Choroid plexus epithelial cell (primary cell): ENCODE measurements at regions not wholly inside any gene's neighbourhood (a gene's known extent, or its start where the extent isn't known, plus 50 kb on each side); places are given as distances from the start of the nearest gene placed in this dataset.

Source experiments
- DNase-seq: peaks from one replicate; pipeline ENCODE4 v3.0.0-alpha.2; 2010; ENCODE audit warnings: low read depth
- H3K4me3 ChIP-seq: 2 replicates; pipeline ENCODE4 v1.5.1; 2011; ENCODE audit warnings: low read depth, mild to moderate bottlenecking, control low read depth, low read length, moderate library complexity
- CTCF ChIP-seq: conservative IDR thresholded peaks from 2 replicates; pipeline ENCODE4 v1.5.1; 2011; ENCODE audit warnings: low read depth, mild to moderate bottlenecking, control low read depth, inconsistent platforms, low read length, moderate library complexity

- TF ChIP-seq CTCF: no peak
- H3K4me3 ChIP-seq: no peak overlapping the region
- no peak for DNase-seq
These were observed 323.5 kb downstream of the TLE4 start for GRCh38 chr9:79895232-79895631.

GRCh38 chr9:79889369-79889768 lies 317.6 kb downstream of the TLE4 start:
- no peak for DNase-seq
- no peak for TF ChIP-seq CTCF
- no peak overlapping the region for H3K4me3 ChIP-seq

GRCh38 chr9:79885093-79885857 lies 313.5 kb downstream of the TLE4 start:
- TF ChIP-seq CTCF: no peak
- no peak overlapping the region for H3K4me3 ChIP-seq
- DNase-seq: no peak

DNA sequence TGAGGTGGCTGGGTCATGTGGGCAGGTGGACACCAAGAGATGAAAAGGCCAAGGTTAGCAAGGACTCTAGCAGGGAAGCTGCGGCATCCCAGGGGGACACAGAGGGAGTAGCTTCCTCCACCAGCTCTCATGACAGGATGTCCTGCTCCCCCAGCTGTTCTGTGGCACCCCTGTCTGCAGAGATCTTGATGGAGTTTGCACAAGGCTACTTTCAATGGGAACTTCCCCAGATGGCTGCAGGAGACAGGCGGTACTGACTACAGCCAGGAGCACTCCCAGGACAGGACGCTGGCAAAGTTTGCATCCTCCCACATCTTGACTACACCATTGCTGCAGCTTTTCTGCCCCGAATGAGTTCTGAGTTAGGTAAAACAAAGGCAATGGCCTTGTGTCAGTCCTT lies 312.8 kb downstream of the TLE4 start:
- TF ChIP-seq CTCF: no peak
- H3K4me3 ChIP-seq: no peak overlapping the region
- DNase-seq: no peak

DNA sequence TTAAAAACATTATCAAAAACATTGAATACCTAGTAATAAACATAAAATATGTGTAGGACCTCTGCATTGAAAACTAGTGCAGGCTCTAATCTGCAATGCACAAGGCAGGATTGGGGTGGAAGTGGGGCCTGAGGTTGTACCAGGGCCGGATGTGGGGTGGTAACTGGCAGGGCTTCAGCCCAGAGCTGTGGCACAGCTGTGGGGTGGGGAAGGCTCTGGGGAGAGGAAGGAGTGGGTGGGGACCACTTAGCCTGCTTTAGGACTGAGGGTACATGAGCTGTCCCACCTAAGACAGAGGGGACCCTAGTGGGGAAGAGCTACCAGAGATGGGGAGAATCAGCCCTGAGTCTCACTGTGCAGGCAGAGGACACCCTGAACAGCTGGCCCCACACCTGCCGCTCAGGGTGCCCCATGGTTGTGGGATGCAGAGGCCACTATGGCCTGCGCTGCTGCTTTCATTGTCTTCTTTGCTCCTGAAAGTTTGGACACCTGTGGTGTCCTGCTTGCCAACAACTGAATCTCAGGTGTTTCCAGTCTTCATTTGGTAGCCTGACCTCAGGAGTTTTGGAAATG lies 311.4 kb downstream of the TLE4 start:
- TF ChIP-seq CTCF: no peak
- no peak overlapping the region for H3K4me3 ChIP-seq
- no peak for DNase-seq

- no peak overlapping the region for H3K4me3 ChIP-seq
- no peak for TF ChIP-seq CTCF
- no peak for DNase-seq
These were observed 308.9 kb downstream of the TLE4 start for GRCh38 chr9:79880626-79881025.
